HG03457 (cell line): ENCODE measurements at regions not wholly inside any gene's neighbourhood (a gene's known extent, or its start where the extent isn't known, plus 50 kb on each side); places are given as distances from the start of the nearest gene placed in this dataset.
"Not testable (repeated sequence)": the region's sequence is repeated elsewhere in the genome, so short reads cannot be mapped to it uniquely, and the experiment has no call there.

Source experiments
- ATAC-seq: cut with Tn5 transposase; IDR thresholded peaks from one replicate; pipeline ENCODE4 v1.9.1; 2021; ENCODE audit warnings: moderate number of reproducible peaks; ENCODE audit not compliant: unreplicated experiment

DNA sequence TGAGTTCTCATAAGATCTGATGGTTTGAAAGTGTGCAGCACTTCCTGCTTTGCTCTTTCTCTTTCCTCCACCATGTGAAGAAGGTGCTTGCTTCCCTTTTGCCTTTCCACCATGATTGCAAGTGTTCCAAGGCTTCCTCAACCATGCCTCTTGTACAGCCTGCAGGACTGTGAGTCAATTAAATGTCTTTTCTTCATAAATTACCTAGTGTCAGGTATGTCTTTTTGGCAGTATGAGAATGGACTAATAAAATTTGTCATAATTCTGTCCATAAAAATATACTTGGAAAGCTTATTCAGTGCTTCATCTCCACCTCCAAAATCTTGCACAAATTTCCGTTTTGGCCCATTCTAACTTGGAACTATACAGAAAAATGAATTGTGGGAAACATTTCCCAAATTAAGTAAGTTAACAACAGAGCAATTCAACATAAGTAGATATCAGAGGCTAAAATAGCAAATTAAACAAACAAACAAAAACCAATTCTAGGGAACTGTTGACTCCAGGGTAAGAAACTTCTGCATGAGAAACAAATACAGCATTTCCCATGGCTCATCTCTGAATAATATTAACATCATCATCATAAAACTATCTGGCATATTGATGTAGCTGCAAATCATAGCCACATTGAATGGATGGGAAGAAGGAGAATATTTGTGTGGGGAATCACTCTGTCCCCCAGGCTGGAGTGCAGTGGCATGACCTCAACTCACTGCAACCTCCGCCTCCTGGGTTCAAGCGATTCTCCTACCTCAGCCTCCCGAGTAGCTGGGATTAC lies 459.5 kb upstream of the FAR2 start:
- no peak for ATAC-seq

DNA sequence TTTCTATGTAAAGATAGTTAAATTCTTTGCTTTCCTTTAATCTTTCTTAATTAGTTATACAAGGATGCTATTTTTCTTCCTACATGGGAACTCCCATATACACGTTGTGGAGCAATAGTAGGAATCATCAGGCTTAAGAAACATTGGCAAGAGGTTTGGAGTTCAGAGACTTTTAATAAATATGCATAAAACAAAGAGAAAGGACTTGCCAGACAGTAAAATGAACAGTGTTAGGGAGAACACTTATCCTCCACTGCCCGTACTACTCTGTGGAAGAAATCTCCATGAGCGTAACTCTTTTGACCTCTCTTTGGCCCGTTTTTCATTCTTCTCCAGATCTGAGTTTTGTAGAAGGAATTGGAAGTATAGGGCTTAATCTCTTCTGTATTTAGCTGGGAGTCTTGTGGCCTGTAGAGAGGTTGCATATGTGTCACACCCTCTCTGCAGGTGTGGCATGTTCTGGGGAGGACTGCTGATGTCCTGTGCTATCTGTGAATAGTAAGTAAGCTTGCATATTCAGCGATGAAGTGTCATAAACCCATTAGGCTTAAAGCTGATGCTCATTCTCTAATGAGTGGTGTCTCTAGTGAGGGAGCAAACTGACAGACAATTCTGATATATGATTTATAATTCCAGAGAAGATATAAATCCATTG lies 455.4 kb upstream of the FAR2 start:
- ATAC-seq: no peak

GRCh38 chr12:28698553-28698952 lies 450.5 kb upstream of the FAR2 start:
- no peak for ATAC-seq

GRCh38 chr12:28699029-28699428 lies 450.0 kb upstream of the FAR2 start:
- ATAC-seq: no peak

DNA sequence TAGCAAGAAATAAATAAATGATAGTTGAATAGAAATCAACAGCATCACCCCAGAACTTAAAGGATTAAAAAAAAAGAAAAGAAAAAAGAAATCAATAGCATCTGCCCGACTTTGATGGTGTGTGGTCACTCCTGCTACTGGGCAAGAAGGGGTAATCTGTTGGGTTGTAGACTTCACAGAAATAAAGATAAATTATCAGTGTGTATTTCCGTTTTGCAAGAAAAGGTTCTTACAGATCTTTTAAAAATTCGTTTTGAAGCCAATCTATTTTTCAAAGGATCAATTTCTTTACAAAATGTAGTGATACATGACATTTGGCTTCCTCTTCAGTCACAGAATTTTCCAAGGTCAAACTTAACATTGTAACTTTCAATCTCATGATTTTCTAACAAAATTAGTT lies 448.9 kb upstream of the FAR2 start:
- no peak for ATAC-seq

GRCh38 chr12:28704477-28705169 lies 444.5 kb upstream of the FAR2 start:
- no peak for ATAC-seq

DNA sequence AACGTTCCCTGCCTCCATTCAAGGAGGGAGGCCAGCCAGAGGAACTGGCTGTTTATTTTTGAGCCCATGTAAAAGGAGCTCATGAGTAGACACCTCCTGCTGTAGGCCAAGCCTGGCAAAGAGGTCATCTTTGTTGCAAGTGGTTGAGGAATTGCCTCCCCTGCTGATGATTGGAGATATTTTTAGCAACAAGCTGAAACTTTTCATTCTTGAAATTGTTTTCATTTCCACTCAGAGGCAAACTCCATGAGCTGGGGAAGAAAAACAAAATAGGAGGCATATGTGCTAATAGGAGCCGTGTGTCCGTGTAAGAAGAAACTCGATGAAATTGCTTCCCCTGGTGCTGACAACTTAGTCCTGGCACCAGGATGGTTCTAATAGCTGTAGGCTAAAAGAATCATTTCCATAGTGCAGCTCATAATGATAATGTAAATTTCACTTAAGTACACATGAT lies 440.1 kb upstream of the FAR2 start:
- no peak for ATAC-seq

- no peak for ATAC-seq
Observed at GRCh38 chr12:28709986-28710685, 438.9 kb upstream of the FAR2 start.

- no peak for ATAC-seq
Observed at GRCh38 chr12:28710882-28711281, 438.2 kb upstream of the FAR2 start.

DNA sequence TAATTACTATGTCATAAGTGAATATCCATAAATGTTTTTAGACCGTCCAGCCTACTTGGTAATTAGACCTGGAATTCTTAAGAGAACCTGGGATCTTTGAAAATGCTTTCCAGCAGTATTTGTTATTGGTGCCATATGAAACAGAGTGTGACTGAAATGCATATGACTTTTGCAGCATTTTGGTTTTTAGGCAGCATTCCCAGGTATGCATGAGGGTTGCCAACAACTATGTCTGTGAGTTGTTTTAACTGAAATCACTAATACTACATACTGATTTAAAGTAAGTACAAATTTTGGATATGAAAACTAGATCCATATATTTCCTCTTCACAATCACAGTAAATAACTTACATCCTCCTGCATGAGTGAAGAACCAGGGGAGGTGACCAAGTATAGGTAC lies 437.7 kb upstream of the FAR2 start:
- ATAC-seq: no peak

DNA sequence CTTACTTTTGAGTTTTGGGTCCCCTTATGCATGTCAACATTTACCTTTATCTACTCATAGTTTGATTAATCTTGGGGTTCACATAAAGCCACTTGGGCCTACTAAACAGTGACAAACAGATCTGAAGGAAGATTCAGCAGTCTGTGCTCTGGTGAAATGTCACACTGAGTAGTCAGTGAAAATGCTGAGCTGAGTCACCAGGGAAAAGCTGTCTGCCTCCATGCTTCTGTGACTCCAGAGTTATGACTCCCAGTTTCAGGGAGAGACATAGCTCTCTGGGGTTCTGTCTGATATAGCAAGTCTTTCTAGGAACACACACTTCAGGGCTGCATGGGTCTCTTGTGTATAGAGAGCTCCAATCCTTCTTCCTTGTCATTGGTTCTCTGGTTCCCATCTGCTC lies 406.3 kb upstream of the FAR2 start:
- ATAC-seq: no peak

GRCh38 chr12:28746734-28747325 lies 402.2 kb upstream of the FAR2 start:
- ATAC-seq: no peak

- no peak for ATAC-seq
Observed at GRCh38 chr12:28750946-28751685, 398.0 kb upstream of the FAR2 start.

GRCh38 chr12:28755027-28755426 lies 394.1 kb upstream of the FAR2 start:
- no peak for ATAC-seq

- ATAC-seq: no peak
Observed at GRCh38 chr12:28759333-28759732, 389.7 kb upstream of the FAR2 start.

DNA sequence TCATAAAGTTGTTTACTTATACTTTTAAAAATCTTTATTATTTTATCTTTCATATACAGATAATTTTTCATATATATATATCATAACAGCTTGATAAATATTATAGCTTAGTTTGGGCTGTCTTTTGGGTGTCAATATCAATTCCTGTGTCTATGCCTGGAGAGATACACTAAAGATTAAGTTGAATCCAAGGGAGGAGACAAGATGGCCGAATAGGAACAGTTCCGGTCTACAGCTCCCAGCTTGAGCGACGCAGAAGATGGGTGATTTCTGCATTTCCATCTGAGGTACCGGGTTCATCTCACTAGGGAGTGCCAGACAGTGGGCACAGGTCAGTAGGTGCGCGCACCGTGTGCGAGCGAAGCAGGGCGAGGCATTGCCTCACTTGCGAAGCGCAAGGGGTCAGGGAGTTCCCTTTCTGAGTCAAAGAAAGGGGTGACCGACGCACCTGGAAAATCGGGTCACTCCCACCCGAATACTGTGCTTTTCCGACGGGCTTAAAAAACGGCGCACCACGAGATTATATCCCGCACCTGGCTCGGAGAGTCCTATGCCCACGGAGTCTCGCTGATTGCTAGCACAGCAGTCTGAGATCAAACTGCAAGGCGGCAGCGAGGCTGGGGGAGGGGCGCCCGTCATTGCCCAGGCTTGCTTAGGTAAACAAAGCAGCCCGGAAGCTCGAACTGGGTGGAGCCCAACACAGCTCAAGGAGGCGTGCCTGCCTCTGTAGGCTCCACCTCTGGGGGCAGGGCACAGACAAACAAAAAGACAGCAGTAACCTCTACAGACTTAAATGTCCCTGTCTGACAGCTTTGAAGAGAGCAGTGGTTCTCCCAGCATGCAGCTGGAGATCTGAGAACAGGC lies 388.8 kb upstream of the FAR2 start:
- not testable (repeated sequence) for ATAC-seq

GRCh38 chr12:28761897-28762296 lies 387.2 kb upstream of the FAR2 start:
- not testable (repeated sequence) for ATAC-seq

GRCh38 chr12:28766398-28766797 lies 382.7 kb upstream of the FAR2 start:
- no peak for ATAC-seq

DNA sequence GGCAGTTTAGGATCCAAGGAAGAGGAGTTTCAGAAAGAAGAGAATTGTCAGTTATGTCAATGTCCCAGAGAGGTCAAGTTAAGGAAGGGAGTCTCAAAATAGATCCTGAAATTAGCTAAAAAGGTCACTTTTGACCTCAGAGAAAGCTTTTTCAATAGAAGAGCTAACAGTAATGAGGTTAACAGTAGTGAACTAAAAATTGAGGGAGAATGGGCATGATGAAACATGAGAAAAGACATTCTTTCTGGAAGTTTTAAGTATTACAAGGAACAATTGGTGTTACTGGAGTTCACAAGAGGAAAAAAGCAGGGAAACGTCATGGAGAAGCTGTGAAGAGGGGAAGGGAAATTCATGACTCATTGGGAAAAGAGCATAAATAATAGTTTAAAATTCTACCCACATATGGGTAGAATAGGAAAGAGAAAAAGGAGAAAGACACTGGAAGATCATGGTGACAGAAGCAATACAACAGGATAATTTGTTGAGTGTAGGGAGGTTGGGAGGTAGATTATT lies 381.2 kb upstream of the FAR2 start:
- ATAC-seq: no peak
